Activated T-helper 1 cell treated with anti-CD3 and anti-CD28 coated beads, Interleukin-12 subunit alpha, Interleukin-12 subunit beta, Interleukin-2, Interleukin-4 antibody, amounts not matched to agents 30 ng/mL and 10 ng/mL and 1 ng/mL, durations not matched to agents 14 hours and 24 hours and 36 hours (primary cell): ENCODE measurements at regions not wholly inside any gene's neighbourhood (a gene's known extent, or its start where the extent isn't known, plus 50 kb on each side); places are given as distances from the start of the nearest gene placed in this dataset.

Source experiments
- DNase-seq: peaks from one replicate; pipeline ENCODE4 v3.0.0; 2021; ENCODE audit warnings: low spot score
- H3K27ac Mint-ChIP-seq: one replicate; pipeline ENCODE4 v1.8.0; 2021; ENCODE audit warnings: mild to moderate bottlenecking, mixed read lengths
- H3K27me3 Mint-ChIP-seq: one replicate; pipeline ENCODE4 v1.8.0; 2022; ENCODE audit warnings: mild to moderate bottlenecking, moderate library complexity, mixed read lengths; ENCODE audit not compliant: insufficient read depth
- H3K36me3 Mint-ChIP-seq: one replicate; pipeline ENCODE4 v1.8.0; 2021; ENCODE audit warnings: low read depth, mixed read lengths
- H3K4me1 Mint-ChIP-seq: one replicate; pipeline ENCODE4 v1.8.0; 2021; ENCODE audit warnings: low read depth, mixed read lengths
- H3K4me3 Mint-ChIP-seq: one replicate; pipeline ENCODE4 v1.8.0; 2021; ENCODE audit warnings: mild to moderate bottlenecking, moderate library complexity, mixed read lengths
- H3K9me3 Mint-ChIP-seq: one replicate; pipeline ENCODE4 v1.8.0; 2021; ENCODE audit warnings: mixed read lengths
- intact Hi-C: fragments of 100-400 bp; cut with micrococcal nuclease; formaldehyde crosslinking; loops from one replicate; pipeline ENCODE4 v1.15.1; 2024

DNA sequence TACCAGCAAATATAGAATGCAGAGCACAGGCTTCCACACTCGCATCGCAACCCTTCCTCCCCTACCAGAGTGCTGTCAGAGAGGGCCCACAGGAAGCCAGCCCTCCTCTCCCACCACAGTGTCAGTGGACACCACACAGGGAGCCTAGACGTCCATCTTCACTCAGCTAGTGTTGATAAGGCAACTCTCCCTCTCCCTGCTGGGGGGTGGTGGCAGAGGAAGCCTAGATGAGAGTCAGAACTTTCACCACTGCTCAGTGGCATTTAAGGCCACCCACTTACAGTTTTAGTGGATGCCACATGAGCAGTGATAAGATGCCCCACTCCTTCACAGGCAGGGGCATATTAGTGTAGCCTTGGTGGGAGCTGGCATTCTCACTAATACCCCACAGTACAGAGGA lies 109.8 kb upstream of the UBE3A start:
- DNase-seq, result no peak
- intact Hi-C loops, result no loop called here
- Mint-ChIP-seq H3K9me3 (peaks cover 8% of the 10 kb centered on the region), H3K27ac (no peak overlapping the region), H3K4me3 (no peak overlapping the region), H3K36me3 (no peaks in the 10 kb centered on the region), H3K4me1 (no peaks in the 10 kb centered on the region), H3K27me3 (no peaks in the 10 kb centered on the region)

DNA sequence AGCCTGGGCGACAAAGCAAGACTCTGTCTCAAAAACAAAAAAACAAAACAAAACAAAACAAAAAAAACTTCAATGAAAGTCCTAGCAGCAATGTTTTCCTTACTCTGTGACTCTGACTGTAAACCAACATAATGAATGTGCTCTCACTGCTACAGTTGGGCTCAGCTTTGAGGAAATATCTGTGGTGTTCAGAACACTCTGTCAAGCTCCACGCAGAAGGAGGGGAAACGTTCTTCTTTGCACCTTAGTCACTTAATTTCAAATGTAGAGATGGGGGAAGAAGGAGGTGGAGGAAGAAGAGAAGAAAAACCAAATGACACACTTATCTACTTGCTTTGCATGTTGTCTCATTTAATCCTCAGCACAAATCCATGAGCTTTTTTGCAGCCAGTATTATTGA lies 107.1 kb upstream of the UBE3A start:
- Mint-ChIP-seq H3K4me1 (no peaks in the 10 kb centered on the region), H3K27me3 (no peaks in the 10 kb centered on the region), H3K27ac (no peak overlapping the region), H3K36me3 (no peaks in the 10 kb centered on the region), H3K4me3 (no peak overlapping the region), H3K9me3 (peaks cover 8% of the 10 kb centered on the region)
- intact Hi-C loops, result no loop called here
- DNase-seq, result no peak

- intact Hi-C loops, result no loop called here
- no peak for DNase-seq
- no peaks in the 10 kb centered on the region for H3K27me3 Mint-ChIP-seq
- no peak overlapping the region for H3K27ac Mint-ChIP-seq
- H3K36me3 Mint-ChIP-seq, result no peaks in the 10 kb centered on the region
- peaks cover 8% of the 10 kb centered on the region for H3K9me3 Mint-ChIP-seq
- H3K4me3 Mint-ChIP-seq, result no peak overlapping the region
- H3K4me1 Mint-ChIP-seq, result no peaks in the 10 kb centered on the region
Measured at GRCh38 chr15:25545017-25545416, 106.2 kb upstream of the UBE3A start.

GRCh38 chr15:25544076-25544475 lies 105.3 kb upstream of the UBE3A start:
- H3K27me3 Mint-ChIP-seq, result no peaks in the 10 kb centered on the region
- H3K36me3 Mint-ChIP-seq, result no peaks in the 10 kb centered on the region
- H3K27ac Mint-ChIP-seq, result no peak overlapping the region
- no peak overlapping the region for H3K4me3 Mint-ChIP-seq
- intact Hi-C loops, result no loop called here
- peaks cover 8% of the 10 kb centered on the region for H3K9me3 Mint-ChIP-seq
- no peak for DNase-seq
- no peaks in the 10 kb centered on the region for H3K4me1 Mint-ChIP-seq

- H3K27ac Mint-ChIP-seq, result no peak overlapping the region
- H3K27me3 Mint-ChIP-seq, result no peaks in the 10 kb centered on the region
- no peak for DNase-seq
- intact Hi-C loops, result no loop called here
- no peak overlapping the region for H3K4me3 Mint-ChIP-seq
- H3K4me1 Mint-ChIP-seq, result no peaks in the 10 kb centered on the region
- no peaks in the 10 kb centered on the region for H3K36me3 Mint-ChIP-seq
- H3K9me3 Mint-ChIP-seq, result peaks cover under 1% of the 10 kb centered on the region
Measured at GRCh38 chr15:25543196-25543595, 104.4 kb upstream of the UBE3A start.

- intact Hi-C loops, result no loop called here
- no peaks in the 10 kb centered on the region for H3K9me3 Mint-ChIP-seq
- no peak for DNase-seq
Measured at GRCh38 chr15:25541228-25541627, 102.4 kb upstream of the UBE3A start.

GRCh38 chr15:25536801-25537611 lies 98.2 kb upstream of the UBE3A start:
- intact Hi-C loops, result no loop called here
- no peaks in the 10 kb centered on the region for H3K27me3 Mint-ChIP-seq
- no peaks in the 10 kb centered on the region for H3K36me3 Mint-ChIP-seq
- H3K4me3 Mint-ChIP-seq, result no peak overlapping the region
- no peaks in the 10 kb centered on the region for H3K4me1 Mint-ChIP-seq
- no peaks in the 10 kb centered on the region for H3K9me3 Mint-ChIP-seq
- DNase-seq, result no peak
- H3K27ac Mint-ChIP-seq, result no peak overlapping the region

More at GRCh38 chr15:25541228-25541627, 102.4 kb upstream of the UBE3A start:
- no peaks in the 10 kb centered on the region for H3K27me3 Mint-ChIP-seq
- H3K27ac Mint-ChIP-seq, result no peak overlapping the region
- no peaks in the 10 kb centered on the region for H3K36me3 Mint-ChIP-seq
- no peak overlapping the region for H3K4me3 Mint-ChIP-seq
- H3K4me1 Mint-ChIP-seq, result no peaks in the 10 kb centered on the region

- H3K27ac Mint-ChIP-seq, result no peak overlapping the region
- no peaks in the 10 kb centered on the region for H3K9me3 Mint-ChIP-seq
- no peaks in the 10 kb centered on the region for H3K27me3 Mint-ChIP-seq
- no peaks in the 10 kb centered on the region for H3K4me1 Mint-ChIP-seq
- no peak for DNase-seq
- intact Hi-C loops, result no loop called here
- no peaks in the 10 kb centered on the region for H3K36me3 Mint-ChIP-seq
- no peak overlapping the region for H3K4me3 Mint-ChIP-seq
Measured at GRCh38 chr15:25535866-25536265, 97.0 kb upstream of the UBE3A start.

- H3K27ac Mint-ChIP-seq, result no peak overlapping the region
- no peak for DNase-seq
- no peaks in the 10 kb centered on the region for H3K36me3 Mint-ChIP-seq
- intact Hi-C loops, result no loop called here
- no peaks in the 10 kb centered on the region for H3K27me3 Mint-ChIP-seq
- H3K4me3 Mint-ChIP-seq, result no peak overlapping the region
- H3K4me1 Mint-ChIP-seq, result no peaks in the 10 kb centered on the region
- peaks cover 1% of the 10 kb centered on the region for H3K9me3 Mint-ChIP-seq
Measured at GRCh38 chr15:25534293-25534692, 95.5 kb upstream of the UBE3A start.

- no peaks in the 10 kb centered on the region for H3K36me3 Mint-ChIP-seq
- no peak overlapping the region for H3K27ac Mint-ChIP-seq
- peaks cover 4% of the 10 kb centered on the region for H3K9me3 Mint-ChIP-seq
- H3K4me3 Mint-ChIP-seq, result no peak overlapping the region
- intact Hi-C loops, result no loop called here
- DNase-seq, result no peak
- no peaks in the 10 kb centered on the region for H3K4me1 Mint-ChIP-seq
- H3K27me3 Mint-ChIP-seq, result no peaks in the 10 kb centered on the region
Measured at GRCh38 chr15:25532269-25533140, 93.7 kb upstream of the UBE3A start.

GRCh38 chr15:25529774-25530173 lies 91.0 kb upstream of the UBE3A start:
- intact Hi-C loops, result no loop called here

DNA sequence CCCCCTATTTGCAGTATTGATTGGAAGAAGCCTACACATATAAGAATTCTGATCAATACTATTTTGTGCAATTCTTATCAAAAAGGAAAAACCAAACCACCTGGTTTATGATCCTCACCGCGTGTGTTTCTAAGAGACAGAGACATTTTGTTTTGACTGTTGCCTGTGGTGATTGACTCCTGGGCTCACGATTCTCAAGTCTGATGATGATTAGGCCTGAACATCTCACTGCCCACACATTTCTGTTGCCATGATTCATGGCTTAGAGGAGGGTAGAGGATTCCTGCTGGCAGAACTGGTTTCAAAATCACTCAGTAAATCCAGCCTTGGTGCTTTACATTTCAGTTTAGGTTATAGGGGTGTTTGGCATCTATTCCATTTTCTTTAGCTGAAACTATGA lies 88.3 kb upstream of the UBE3A start:
- H3K9me3 Mint-ChIP-seq, result peaks cover 14% of the 10 kb centered on the region
- no peak overlapping the region for H3K27ac Mint-ChIP-seq
- no peaks in the 10 kb centered on the region for H3K27me3 Mint-ChIP-seq

More at GRCh38 chr15:25529774-25530173, 91.0 kb upstream of the UBE3A start:
- no peaks in the 10 kb centered on the region for H3K36me3 Mint-ChIP-seq
- H3K9me3 Mint-ChIP-seq, result peaks cover 4% of the 10 kb centered on the region
- no peak overlapping the region for H3K4me3 Mint-ChIP-seq
- H3K27me3 Mint-ChIP-seq, result no peaks in the 10 kb centered on the region
- DNase-seq, result no peak
- H3K4me1 Mint-ChIP-seq, result no peaks in the 10 kb centered on the region
- H3K27ac Mint-ChIP-seq, result no peak overlapping the region

DNA sequence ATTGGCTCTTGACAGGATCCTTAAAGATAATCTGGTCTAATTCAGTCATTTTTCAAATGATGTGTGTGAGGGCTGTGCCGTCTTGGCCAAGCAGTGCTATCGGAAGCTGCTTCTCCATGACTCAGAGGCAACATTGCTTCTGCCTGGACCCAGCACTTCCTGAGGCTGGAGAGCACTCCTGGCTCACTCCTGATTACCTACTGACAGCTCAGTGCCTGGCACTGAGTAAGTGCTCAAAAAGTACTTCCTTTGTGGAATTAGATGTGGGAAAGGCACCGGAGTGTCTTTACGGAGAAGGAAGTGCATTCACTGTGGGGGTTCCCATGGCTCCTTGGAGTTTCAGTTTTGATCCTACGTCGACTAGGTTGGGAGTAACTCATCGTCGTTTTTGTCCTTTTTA lies 86.9 kb upstream of the UBE3A start:
- Mint-ChIP-seq H3K4me3 (no peak overlapping the region), H3K9me3 (peaks cover 14% of the 10 kb centered on the region), H3K27ac (no peak overlapping the region), H3K36me3 (no peaks in the 10 kb centered on the region), H3K4me1 (no peaks in the 10 kb centered on the region), H3K27me3 (no peaks in the 10 kb centered on the region)
- DNase-seq, result no peak
- intact Hi-C loops, result no loop called here

More for the DNA sequence above, 88.3 kb upstream of the UBE3A start:
- H3K36me3 Mint-ChIP-seq, result no peaks in the 10 kb centered on the region
- intact Hi-C loops, result no loop called here
- no peaks in the 10 kb centered on the region for H3K4me1 Mint-ChIP-seq
- no peak for DNase-seq
- no peak overlapping the region for H3K4me3 Mint-ChIP-seq
